PC-3 (cell line): ENCODE measurements at regions not wholly inside any gene's neighbourhood (a gene's known extent, or its start where the extent isn't known, plus 50 kb on each side); places are given as distances from the start of the nearest gene placed in this dataset.

Experiments
- CTCF ChIP-seq: fragments of 300-600 bp; sonication (generic); conservative IDR thresholded peaks from 2 replicates; pipeline ENCODE4 v1.5.1; 2017; ENCODE audit warnings: antibody characterized with exemption, low read depth, mild to moderate bottlenecking, low read length
- EZH2 ChIP-seq: fragments of 300-600 bp; sonication (generic); IDR thresholded peaks from one replicate; pipeline ENCODE4 v1.6.1; 2017; ENCODE audit warnings: antibody characterized with exemption, mild to moderate bottlenecking, low read length; ENCODE audit not compliant: unreplicated experiment

- no peak for TF ChIP-seq CTCF
- TF ChIP-seq EZH2, result no peak
These were observed 454.1 kb downstream of the ZNF608 start for GRCh38 chr5:124292322-124292855.
